Endothelial cell of umbilical vein (primary cell): ENCODE measurements at regions not wholly inside any gene's neighbourhood (a gene's known extent, or its start where the extent isn't known, plus 50 kb on each side); places are given as distances from the start of the nearest gene placed in this dataset.
"Not testable (repeated sequence)": the region's sequence is repeated elsewhere in the genome, so short reads cannot be mapped to it uniquely, and the experiment has no call there.

Experiments used
- BruUV-seq: library from RNA; stranded (reverse); fragments of 400-500 nt; replicated peaks from 2 replicates; lab custom pipeline; 2021; lab: Mats Ljungman, UMichigan
- CTCF ChIA-PET: fragments of 300-600, 350-600 bp; sonication (Branson Sonifier 250); formaldehyde crosslinking; loops from one replicate; lab custom pipeline; 2021; ENCODE audit warnings: antibody characterized with exemption, inconsistent platforms; lab: Charles Lee
- POLR2A ChIA-PET: fragments of 300-600, 350-600 bp; sonication (Branson Sonifier 250); formaldehyde crosslinking; loops from one replicate; lab custom pipeline; 2021; ENCODE audit warnings: antibody characterized with exemption, inconsistent platforms; lab: Charles Lee
- DNase-seq: peaks from one replicate; pipeline ENCODE4 v3.0.0-alpha.2; 2011; ENCODE audit warnings: low read depth, low spot score
- FAIRE-seq: peaks from 2 replicates; lab custom pipeline; 2011; peaks lifted over from hg19 to GRCh38; lab: Jason Lieb, UNC
- H2AFZ ChIP-seq: 2 replicates; pipeline ENCODE4 v1.6.0; 2012; ENCODE audit warnings: low read depth, low read length, control low read depth, inconsistent platforms
- H3K27ac ChIP-seq: 2 replicates; pipeline ENCODE4 v1.5.1; 2011; ENCODE audit warnings: low read depth, mild to moderate bottlenecking, control low read depth, low read length, moderate library complexity; ENCODE audit not compliant: insufficient read depth
- H3K27me3 ChIP-seq, 2 experiments: 2 replicates each; pipeline versions ENCODE4 v1.6.0 to v1.6.1; 2011; ENCODE audit warnings: low read length in 2 of 2, mixed read lengths in 1 of 2; ENCODE audit not compliant: control insufficient read depth in 2 of 2, insufficient read depth in 2 of 2
- H3K36me3 ChIP-seq, 2 experiments: 2 replicates in 1 of 2; 3 replicates in 1 of 2; pipeline ENCODE4 v1.5.1; 2011; ENCODE audit warnings: low read length in 2 of 2, mild to moderate bottlenecking in 1 of 2, moderate library complexity in 1 of 2; ENCODE audit not compliant: control insufficient read depth in 2 of 2, insufficient read depth in 2 of 2; ENCODE audit errors: extremely low read depth in 1 of 2
- H3K4me1 ChIP-seq: 3 replicates; pipeline ENCODE4 v1.5.1; 2011; ENCODE audit warnings: mild to moderate bottlenecking, low read length; ENCODE audit not compliant: control insufficient read depth, insufficient read depth; ENCODE audit errors: extremely low read depth
- H3K4me2 ChIP-seq: 2 replicates; pipeline ENCODE4 v1.6.1; 2011; ENCODE audit warnings: low read length, control low read depth, mixed read lengths; ENCODE audit not compliant: insufficient read depth
- H3K4me3 ChIP-seq, 3 experiments: fragments of 200-600 bp in 1 of 3; sonication (generic), shearing (Covaris generic) in 1 of 3; replicated peaks in 1 of 3; 2 replicates each; pipeline ENCODE4 v1.5.1; 2011 to 2016; ENCODE audit warnings: control low read depth in 3 of 3, low read length in 3 of 3, mild to moderate bottlenecking in 2 of 3, inconsistent platforms in 1 of 3, low read depth in 1 of 3, moderate library complexity in 1 of 3; ENCODE audit not compliant: insufficient read depth in 1 of 3
- H3K79me2 ChIP-seq: 2 replicates; pipeline ENCODE4 v1.6.0; 2012; ENCODE audit warnings: low read length, inconsistent platforms; ENCODE audit not compliant: control insufficient read depth, insufficient read depth
- H3K9ac ChIP-seq: replicated peaks from 2 replicates; pipeline ENCODE3; 2011; ENCODE audit warnings: low read length, control low read depth; ENCODE audit not compliant: insufficient read depth; ENCODE audit errors: extremely low read depth
- H3K9me1 ChIP-seq: replicated peaks from 3 replicates; pipeline ENCODE4 v1.6.0; 2011; ENCODE audit warnings: mild to moderate bottlenecking, low read length; ENCODE audit not compliant: control insufficient read depth, insufficient read depth; ENCODE audit errors: extremely low read depth
- H3K9me3 ChIP-seq: replicated peaks from 2 replicates; pipeline ENCODE4 v1.5.1; 2012; ENCODE audit warnings: low read length, inconsistent platforms; ENCODE audit not compliant: control insufficient read depth, insufficient read depth
- H4K20me1 ChIP-seq: replicated peaks from 2 replicates; pipeline ENCODE3; 2011; ENCODE audit warnings: mild to moderate bottlenecking, low read length; ENCODE audit not compliant: control insufficient read depth, insufficient read depth; ENCODE audit errors: extremely low read depth
- dilution Hi-C: fragments of 300-500 bp; cut with MboI; formaldehyde crosslinking; loops from one replicate; pipeline ENCODE4 v1.15.0; 2019; ENCODE audit warnings: low sequenced_read_pairs; ENCODE audit not compliant: extremely low pct_ligation_motif_present
- intact Hi-C: fragments of 100-400 bp; cut with micrococcal nuclease; formaldehyde crosslinking; loops from one replicate; pipeline ENCODE4 v1.10.0; 2022

GRCh38 chr11:3509563-3509962 lies 130.6 kb upstream of the ZNF195 start:
- CTCF ChIA-PET: not testable (repeated sequence)

GRCh38 chr11:3499198-3499597 lies 120.3 kb upstream of the ZNF195 start:
- H2AFZ ChIP-seq, H3K27ac ChIP-seq, H4K20me1 ChIP-seq, H3K9me3 ChIP-seq, H3K9ac ChIP-seq, FAIRE-seq, H3K4me2 ChIP-seq, BruUV-seq, H3K36me3 ChIP-seq, DNase-seq, H3K4me3 ChIP-seq, H3K27me3 ChIP-seq, CTCF ChIA-PET, intact Hi-C loops, H3K9me1 ChIP-seq, dilution Hi-C loops, H3K79me2 ChIP-seq, POLR2A ChIA-PET, H3K4me1 ChIP-seq: not testable (repeated sequence)

More at GRCh38 chr11:3509563-3509962, 130.6 kb upstream of the ZNF195 start:
- BruUV-seq, H3K9me3 ChIP-seq, intact Hi-C loops, H3K9ac ChIP-seq, H3K79me2 ChIP-seq, FAIRE-seq, H2AFZ ChIP-seq, DNase-seq, H3K9me1 ChIP-seq, dilution Hi-C loops, H3K4me3 ChIP-seq, H3K27ac ChIP-seq, H4K20me1 ChIP-seq, H3K4me1 ChIP-seq, POLR2A ChIA-PET, H3K27me3 ChIP-seq, H3K36me3 ChIP-seq, H3K4me2 ChIP-seq: not testable (repeated sequence)

- H3K9ac ChIP-seq, H3K9me3 ChIP-seq, intact Hi-C loops, H3K4me1 ChIP-seq, H2AFZ ChIP-seq, BruUV-seq, H3K27ac ChIP-seq, H3K36me3 ChIP-seq, CTCF ChIA-PET, H3K4me2 ChIP-seq, H3K9me1 ChIP-seq, H3K4me3 ChIP-seq, DNase-seq, dilution Hi-C loops, H3K27me3 ChIP-seq, FAIRE-seq, H4K20me1 ChIP-seq, H3K79me2 ChIP-seq, POLR2A ChIA-PET: not testable (repeated sequence)
Measured at GRCh38 chr11:3498356-3498755, 119.4 kb upstream of the ZNF195 start.

- H3K79me2 ChIP-seq, H3K36me3 ChIP-seq, H3K4me2 ChIP-seq, DNase-seq, BruUV-seq, H2AFZ ChIP-seq, FAIRE-seq, H3K27ac ChIP-seq, H3K4me1 ChIP-seq, H3K4me3 ChIP-seq, H3K9ac ChIP-seq, H3K27me3 ChIP-seq, H3K9me1 ChIP-seq, H4K20me1 ChIP-seq, H3K9me3 ChIP-seq, dilution Hi-C loops, CTCF ChIA-PET, POLR2A ChIA-PET, intact Hi-C loops: not testable (repeated sequence)
Measured at GRCh38 chr11:3493152-3493551, 114.2 kb upstream of the ZNF195 start.
